GM12891 (cell line): ENCODE measurements at regions not wholly inside any gene's neighbourhood (a gene's known extent, or its start where the extent isn't known, plus 50 kb on each side); places are given as distances from the start of the nearest gene placed in this dataset.
"Not testable (repeated sequence)": the region's sequence is repeated elsewhere in the genome, so short reads cannot be mapped to it uniquely, and the experiment has no call there.

ENCODE experiments used
- PAX5 ChIP-seq: IDR thresholded peaks from 2 replicates; pipeline ENCODE4 v1.6.1; 2011; ENCODE audit warnings: low read length, moderate library complexity, mild to moderate bottlenecking; ENCODE audit not compliant: insufficient read depth, severe bottlenecking
- POLR2AphosphoS5 ChIP-seq: IDR thresholded peaks from 2 replicates; pipeline ENCODE4 v1.6.1; 2011; ENCODE audit warnings: low read depth, low read length, control low read depth
- TAF1 ChIP-seq: IDR thresholded peaks from 2 replicates; pipeline ENCODE4 v1.6.1; 2011; ENCODE audit warnings: low read depth, low read length, control low read depth

DNA sequence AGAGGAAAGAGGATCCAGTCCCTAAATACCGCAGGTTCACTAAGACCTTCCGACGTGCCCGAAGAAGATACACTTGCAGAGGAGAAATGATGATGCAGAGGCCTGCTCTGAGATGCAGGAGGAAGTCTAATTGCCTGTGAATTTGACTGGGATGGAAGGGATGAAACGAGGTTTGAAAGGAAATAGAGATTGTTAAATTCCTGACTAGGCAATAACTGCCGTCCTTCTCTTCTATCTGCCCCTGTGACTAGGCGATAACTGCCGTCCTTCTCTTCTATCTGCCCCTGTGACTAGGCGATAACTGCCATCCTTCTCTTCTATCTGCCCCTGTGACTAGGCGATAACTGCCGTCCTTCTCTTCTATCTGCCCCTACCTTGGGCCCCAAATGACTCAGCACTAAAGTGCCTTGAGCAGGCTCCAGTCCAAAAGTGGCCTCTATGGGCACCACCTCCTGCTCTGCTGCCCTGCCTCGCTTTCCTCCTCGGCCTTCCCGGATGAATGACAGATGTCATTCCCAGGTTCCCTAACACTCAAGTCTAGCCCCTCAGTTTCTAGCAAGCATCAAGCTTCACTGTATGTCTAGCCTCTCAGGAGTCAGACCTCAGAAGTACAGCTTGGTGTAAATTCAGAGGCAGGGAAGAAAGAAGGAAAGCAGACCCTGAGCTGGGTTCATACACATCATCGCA lies 189.1 kb downstream of the FOXD4L6 start:
- not testable (repeated sequence) for TF ChIP-seq PAX5, POLR2AphosphoS5, TAF1
